Activated T-cell treated with anti-CD3 and anti-CD28 coated beads, Interleukin-2, amount 50 U/mL, for 24 hours (primary cell): ENCODE measurements at regions not wholly inside any gene's neighbourhood (a gene's known extent, or its start where the extent isn't known, plus 50 kb on each side); places are given as distances from the start of the nearest gene placed in this dataset.
"Not testable (repeated sequence)": the region's sequence is repeated elsewhere in the genome, so short reads cannot be mapped to it uniquely, and the experiment has no call there.

Experiments
- DNase-seq: peaks from one replicate; pipeline ENCODE4 v3.0.0-alpha.2; 2020
- H3K27ac Mint-ChIP-seq: 2 replicates; pipeline ENCODE4 v1.8.0; 2020; ENCODE audit warnings: mild to moderate bottlenecking, mixed read lengths
- H3K27me3 Mint-ChIP-seq: 2 replicates; pipeline ENCODE4 v1.8.0; 2020; ENCODE audit warnings: mixed read lengths
- H3K36me3 Mint-ChIP-seq: 2 replicates; pipeline ENCODE4 v1.8.0; 2020; ENCODE audit warnings: low read depth, mixed read lengths
- H3K4me1 Mint-ChIP-seq: 2 replicates; pipeline ENCODE4 v1.8.0; 2020; ENCODE audit warnings: low read depth, mixed read lengths
- H3K4me3 Mint-ChIP-seq: 2 replicates; pipeline ENCODE4 v1.8.0; 2020; ENCODE audit warnings: mild to moderate bottlenecking, moderate library complexity, mixed read lengths
- H3K9me3 Mint-ChIP-seq: 2 replicates; pipeline ENCODE4 v1.8.0; 2020; ENCODE audit warnings: mixed read lengths

GRCh38 chr6:165124681-165125080 lies 184.7 kb downstream of the C6orf118 start:
- H3K36me3 Mint-ChIP-seq = not testable (repeated sequence)
- H3K9me3 Mint-ChIP-seq = peaks cover 12% of the 10 kb centered on the region

GRCh38 chr6:165119231-165120020 lies 190.0 kb downstream of the C6orf118 start:
- H3K36me3 Mint-ChIP-seq = no peaks in the 10 kb centered on the region
- H3K9me3 Mint-ChIP-seq = peaks cover 23% of the 10 kb centered on the region
- no peaks in the 10 kb centered on the region for H3K4me1 Mint-ChIP-seq
- H3K4me3 Mint-ChIP-seq = no peak overlapping the region
- no peaks in the 10 kb centered on the region for H3K27me3 Mint-ChIP-seq
- no peak overlapping the region for H3K27ac Mint-ChIP-seq
- no peak for DNase-seq

More at GRCh38 chr6:165124681-165125080, 184.7 kb downstream of the C6orf118 start:
- not testable (repeated sequence) for H3K4me1 Mint-ChIP-seq, H3K27me3 Mint-ChIP-seq, H3K4me3 Mint-ChIP-seq, DNase-seq, H3K27ac Mint-ChIP-seq

- H3K4me3 Mint-ChIP-seq = no peak overlapping the region
- H3K27me3 Mint-ChIP-seq = no peaks in the 10 kb centered on the region
- no peaks in the 10 kb centered on the region for H3K36me3 Mint-ChIP-seq
- H3K4me1 Mint-ChIP-seq = no peaks in the 10 kb centered on the region
- DNase-seq = no peak
- H3K27ac Mint-ChIP-seq = no peak overlapping the region
- peaks cover 25% of the 10 kb centered on the region for H3K9me3 Mint-ChIP-seq
These were observed 190.7 kb downstream of the C6orf118 start for GRCh38 chr6:165118736-165119135.

- H3K27me3 Mint-ChIP-seq = no peaks in the 10 kb centered on the region
- H3K9me3 Mint-ChIP-seq = peaks cover 29% of the 10 kb centered on the region
These were observed 191.6 kb downstream of the C6orf118 start for GRCh38 chr6:165117806-165118205.

GRCh38 chr6:165117121-165117520 lies 192.3 kb downstream of the C6orf118 start:
- H3K9me3 Mint-ChIP-seq = peaks cover 34% of the 10 kb centered on the region
- H3K27ac Mint-ChIP-seq = no peak overlapping the region
- no peaks in the 10 kb centered on the region for H3K36me3 Mint-ChIP-seq
- no peaks in the 10 kb centered on the region for H3K4me1 Mint-ChIP-seq
- DNase-seq = no peak
- no peak overlapping the region for H3K4me3 Mint-ChIP-seq
- H3K27me3 Mint-ChIP-seq = no peaks in the 10 kb centered on the region

More at GRCh38 chr6:165117806-165118205, 191.6 kb downstream of the C6orf118 start:
- DNase-seq = no peak
- Mint-ChIP-seq H3K4me3 (no peak overlapping the region), H3K36me3 (no peaks in the 10 kb centered on the region), H3K27ac (no peak overlapping the region), H3K4me1 (no peaks in the 10 kb centered on the region)

- H3K27ac Mint-ChIP-seq = no peak overlapping the region
- H3K27me3 Mint-ChIP-seq = no peaks in the 10 kb centered on the region
- H3K4me3 Mint-ChIP-seq = no peak overlapping the region
- DNase-seq = no peak
- peaks cover 20% of the 10 kb centered on the region for H3K9me3 Mint-ChIP-seq
- no peaks in the 10 kb centered on the region for H3K4me1 Mint-ChIP-seq
- H3K36me3 Mint-ChIP-seq = no peaks in the 10 kb centered on the region
These were observed 198.5 kb downstream of the C6orf118 start for GRCh38 chr6:165110860-165111259.

- Mint-ChIP-seq H3K4me1 (no peaks in the 10 kb centered on the region), H3K9me3 (peaks cover 11% of the 10 kb centered on the region), H3K27ac (no peak overlapping the region), H3K27me3 (no peaks in the 10 kb centered on the region), H3K4me3 (no peak overlapping the region), H3K36me3 (no peaks in the 10 kb centered on the region)
- DNase-seq = no peak
These were observed 200.4 kb downstream of the C6orf118 start for GRCh38 chr6:165109011-165109410.

GRCh38 chr6:165106261-165106660 lies 203.1 kb downstream of the C6orf118 start:
- DNase-seq = no peak
- no peaks in the 10 kb centered on the region for H3K27me3 Mint-ChIP-seq
- H3K36me3 Mint-ChIP-seq = no peaks in the 10 kb centered on the region
- H3K4me1 Mint-ChIP-seq = no peaks in the 10 kb centered on the region
- H3K27ac Mint-ChIP-seq = no peak overlapping the region
- H3K4me3 Mint-ChIP-seq = no peak overlapping the region
- peaks cover 2% of the 10 kb centered on the region for H3K9me3 Mint-ChIP-seq

- Mint-ChIP-seq H3K9me3 (peaks cover 17% of the 10 kb centered on the region), H3K27ac (no peak overlapping the region), H3K27me3 (no peaks in the 10 kb centered on the region), H3K4me1 (no peaks in the 10 kb centered on the region), H3K36me3 (no peaks in the 10 kb centered on the region), H3K4me3 (no peak overlapping the region)
- no peak for DNase-seq
These were observed 211.2 kb downstream of the C6orf118 start for GRCh38 chr6:165098165-165098564.

- Mint-ChIP-seq H3K27ac (no peak overlapping the region), H3K27me3 (no peaks in the 10 kb centered on the region), H3K4me1 (no peaks in the 10 kb centered on the region), H3K4me3 (no peak overlapping the region), H3K36me3 (no peaks in the 10 kb centered on the region), H3K9me3 (peaks cover 20% of the 10 kb centered on the region)
- DNase-seq = no peak
These were observed 212.5 kb downstream of the C6orf118 start for GRCh38 chr6:165096868-165097267.

- no peaks in the 10 kb centered on the region for H3K36me3 Mint-ChIP-seq
- H3K4me3 Mint-ChIP-seq = no peak overlapping the region
- H3K27ac Mint-ChIP-seq = no peak overlapping the region
- no peaks in the 10 kb centered on the region for H3K4me1 Mint-ChIP-seq
- DNase-seq = no peak
- no peaks in the 10 kb centered on the region for H3K27me3 Mint-ChIP-seq
- H3K9me3 Mint-ChIP-seq = peaks cover 20% of the 10 kb centered on the region
These were observed 213.2 kb downstream of the C6orf118 start for GRCh38 chr6:165096209-165096608.

GRCh38 chr6:165092881-165093595 lies 216.4 kb downstream of the C6orf118 start:
- Mint-ChIP-seq H3K27me3 (no peaks in the 10 kb centered on the region), H3K4me3 (no peak overlapping the region), H3K36me3 (no peaks in the 10 kb centered on the region), H3K9me3 (peaks cover 17% of the 10 kb centered on the region), H3K27ac (no peak overlapping the region), H3K4me1 (no peaks in the 10 kb centered on the region)
- no peak for DNase-seq

- H3K4me3 Mint-ChIP-seq = no peak overlapping the region
- peaks cover 9% of the 10 kb centered on the region for H3K9me3 Mint-ChIP-seq
- no peaks in the 10 kb centered on the region for H3K4me1 Mint-ChIP-seq
- DNase-seq = no peak
- H3K36me3 Mint-ChIP-seq = no peaks in the 10 kb centered on the region
- no peak overlapping the region for H3K27ac Mint-ChIP-seq
- H3K27me3 Mint-ChIP-seq = no peaks in the 10 kb centered on the region
These were observed 218.2 kb downstream of the C6orf118 start for GRCh38 chr6:165091121-165091785.

- Mint-ChIP-seq H3K4me3 (no peak overlapping the region), H3K27me3 (no peaks in the 10 kb centered on the region), H3K27ac (no peak overlapping the region), H3K9me3 (peaks cover 9% of the 10 kb centered on the region), H3K36me3 (no peaks in the 10 kb centered on the region), H3K4me1 (no peaks in the 10 kb centered on the region)
- DNase-seq = no peak
These were observed 219.2 kb downstream of the C6orf118 start for GRCh38 chr6:165090242-165090641.

GRCh38 chr6:165086814-165087213 lies 222.6 kb downstream of the C6orf118 start:
- no peaks in the 10 kb centered on the region for H3K27me3 Mint-ChIP-seq
- no peaks in the 10 kb centered on the region for H3K4me1 Mint-ChIP-seq
- no peak overlapping the region for H3K27ac Mint-ChIP-seq
- H3K9me3 Mint-ChIP-seq = no peaks in the 10 kb centered on the region
- H3K4me3 Mint-ChIP-seq = no peak overlapping the region
- no peak for DNase-seq
- no peaks in the 10 kb centered on the region for H3K36me3 Mint-ChIP-seq
